GM19328 (cell line): ENCODE measurements at regions not wholly inside any gene's neighbourhood (a gene's known extent, or its start where the extent isn't known, plus 50 kb on each side); places are given as distances from the start of the nearest gene placed in this dataset.
"Not testable (repeated sequence)": the region's sequence is repeated elsewhere in the genome, so short reads cannot be mapped to it uniquely, and the experiment has no call there.

Experiments used
- ATAC-seq: cut with Tn5 transposase; IDR thresholded peaks from one replicate; pipeline ENCODE4 v1.9.1; 2021; ENCODE audit warnings: mild to moderate bottlenecking, moderate library complexity; ENCODE audit not compliant: unreplicated experiment

- no peak for ATAC-seq
Observed at GRCh38 chr7:121503730-121504129, 107.6 kb upstream of the FAM3C start.

GRCh38 chr7:121503039-121503438 lies 106.9 kb upstream of the FAM3C start:
- ATAC-seq: no peak

- no peak for ATAC-seq
Observed at GRCh38 chr7:121501566-121501965, 105.5 kb upstream of the FAM3C start.

- no peak for ATAC-seq
Observed at GRCh38 chr7:121500360-121501058, 104.4 kb upstream of the FAM3C start.

DNA sequence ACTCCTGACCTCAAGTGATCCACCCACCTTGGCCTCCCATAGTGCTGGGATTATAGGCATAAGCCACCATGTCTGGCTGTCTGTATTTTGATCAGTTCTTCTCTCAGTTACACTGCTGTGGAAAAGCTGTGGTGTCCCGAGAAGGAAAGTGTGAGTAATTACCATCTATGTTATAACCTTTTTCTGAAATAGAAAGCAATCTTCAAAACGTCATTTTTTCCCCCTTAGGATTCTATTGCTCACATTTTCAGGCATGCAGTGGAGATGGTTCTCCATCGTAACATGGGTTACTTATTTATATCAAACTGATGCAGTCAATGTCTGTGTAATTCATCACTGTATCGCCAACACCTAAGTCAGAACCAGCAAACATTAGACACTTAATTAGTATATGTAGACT lies 103.5 kb upstream of the FAM3C start:
- no peak for ATAC-seq

GRCh38 chr7:121498816-121499215 lies 102.7 kb upstream of the FAM3C start:
- no peak for ATAC-seq

GRCh38 chr7:121497545-121497944 lies 101.4 kb upstream of the FAM3C start:
- not testable (repeated sequence) for ATAC-seq

GRCh38 chr7:121494516-121494915 lies 98.4 kb upstream of the FAM3C start:
- no peak for ATAC-seq

DNA sequence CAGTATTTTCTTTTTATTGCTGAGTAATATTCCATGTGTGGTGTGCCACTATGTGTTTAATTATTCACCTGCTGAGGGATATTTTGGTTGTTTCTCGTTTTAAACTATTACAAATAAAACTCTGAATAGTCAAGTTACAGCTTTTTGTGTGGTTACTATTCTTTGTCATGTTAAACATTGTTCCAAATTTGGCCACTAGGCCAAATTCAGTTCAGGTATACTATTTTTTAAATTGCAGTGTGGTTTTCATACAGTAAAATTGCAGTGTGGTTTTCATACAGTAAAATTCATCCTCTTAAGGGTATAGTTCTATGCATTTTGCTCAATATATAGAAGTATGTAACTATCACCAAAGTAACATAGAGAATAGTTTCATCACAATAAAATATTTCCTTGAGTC lies 97.4 kb upstream of the FAM3C start:
- no peak for ATAC-seq

DNA sequence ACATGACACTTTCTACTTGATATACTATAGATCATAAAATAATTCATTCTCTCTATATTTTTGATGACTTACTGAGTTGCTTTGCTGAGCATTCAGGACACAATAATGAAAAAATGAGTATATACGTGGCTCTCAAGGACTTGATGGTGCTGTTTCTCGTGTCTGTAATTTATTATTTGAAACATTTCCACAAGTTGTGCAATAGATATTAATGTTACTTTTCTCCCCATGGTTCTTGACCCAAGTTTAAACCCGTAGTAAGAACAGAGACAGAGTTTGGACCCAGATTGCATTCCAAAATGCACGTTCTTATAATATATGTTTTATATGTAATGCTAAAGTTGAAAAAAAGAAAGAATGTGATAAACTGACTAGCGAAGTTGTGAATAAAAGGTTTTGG lies 94.2 kb upstream of the FAM3C start:
- ATAC-seq: no peak

DNA sequence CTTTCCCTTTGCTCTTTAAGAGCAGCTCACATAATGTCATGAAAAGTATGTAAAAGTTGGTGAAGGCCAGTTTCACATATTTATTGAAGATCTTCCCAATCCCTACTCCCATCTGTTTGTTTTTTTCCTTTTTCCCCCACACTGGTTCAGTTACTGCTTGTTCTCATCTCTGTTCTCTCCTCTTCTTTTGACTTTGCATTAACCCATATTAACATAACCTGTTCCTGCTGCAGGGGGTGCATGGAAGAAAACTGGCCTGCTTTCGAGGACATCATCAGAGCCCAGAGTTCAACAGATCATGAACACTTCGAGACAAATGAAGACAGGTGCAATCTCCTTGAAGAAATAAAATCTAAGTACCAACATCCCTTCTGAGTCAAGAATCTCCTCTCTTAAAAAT lies 93.3 kb upstream of the FAM3C start:
- ATAC-seq: no peak

GRCh38 chr7:121488111-121488650 lies 92.1 kb upstream of the FAM3C start:
- no peak for ATAC-seq

GRCh38 chr7:121486590-121486989 lies 90.5 kb upstream of the FAM3C start:
- ATAC-seq: no peak

DNA sequence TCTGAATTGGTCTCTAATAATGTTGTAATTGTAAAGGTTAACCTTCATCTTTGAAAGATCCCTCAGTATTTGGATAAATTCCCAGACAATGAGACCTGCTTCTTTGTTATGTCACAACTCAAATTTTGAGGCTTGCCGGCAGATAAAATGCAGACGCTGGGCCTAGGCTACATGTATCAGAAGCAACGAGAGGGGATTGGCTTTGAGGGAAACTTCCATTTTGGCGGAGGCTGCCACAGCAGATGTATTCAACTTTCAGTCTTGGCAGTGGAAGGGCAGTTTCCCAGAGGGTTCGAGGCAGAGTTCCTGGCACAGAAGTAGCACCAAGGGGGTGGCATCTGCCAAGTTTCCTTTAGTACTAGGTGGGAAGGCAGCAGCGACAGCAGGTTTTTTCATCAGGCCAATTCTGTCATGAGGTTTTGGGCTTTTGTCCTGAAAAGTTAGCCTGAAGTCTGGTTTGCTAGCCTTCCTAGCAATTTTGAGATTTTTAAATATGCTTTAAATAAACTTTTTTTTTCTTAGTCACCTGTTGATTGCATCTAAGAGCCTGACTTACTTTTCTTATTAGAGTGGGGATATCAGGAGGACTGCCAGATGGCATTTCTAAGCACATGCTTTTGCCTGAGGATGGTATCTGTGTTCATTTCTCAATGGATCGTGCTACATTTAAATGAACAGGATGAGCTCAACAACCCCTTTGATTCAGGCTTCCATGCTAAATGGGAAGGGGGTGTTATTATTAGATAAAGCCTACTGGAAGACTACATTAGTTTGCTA lies 89.5 kb upstream of the FAM3C start:
- ATAC-seq: no peak

GRCh38 chr7:121484089-121484763 lies 88.1 kb upstream of the FAM3C start:
- ATAC-seq: no peak

DNA sequence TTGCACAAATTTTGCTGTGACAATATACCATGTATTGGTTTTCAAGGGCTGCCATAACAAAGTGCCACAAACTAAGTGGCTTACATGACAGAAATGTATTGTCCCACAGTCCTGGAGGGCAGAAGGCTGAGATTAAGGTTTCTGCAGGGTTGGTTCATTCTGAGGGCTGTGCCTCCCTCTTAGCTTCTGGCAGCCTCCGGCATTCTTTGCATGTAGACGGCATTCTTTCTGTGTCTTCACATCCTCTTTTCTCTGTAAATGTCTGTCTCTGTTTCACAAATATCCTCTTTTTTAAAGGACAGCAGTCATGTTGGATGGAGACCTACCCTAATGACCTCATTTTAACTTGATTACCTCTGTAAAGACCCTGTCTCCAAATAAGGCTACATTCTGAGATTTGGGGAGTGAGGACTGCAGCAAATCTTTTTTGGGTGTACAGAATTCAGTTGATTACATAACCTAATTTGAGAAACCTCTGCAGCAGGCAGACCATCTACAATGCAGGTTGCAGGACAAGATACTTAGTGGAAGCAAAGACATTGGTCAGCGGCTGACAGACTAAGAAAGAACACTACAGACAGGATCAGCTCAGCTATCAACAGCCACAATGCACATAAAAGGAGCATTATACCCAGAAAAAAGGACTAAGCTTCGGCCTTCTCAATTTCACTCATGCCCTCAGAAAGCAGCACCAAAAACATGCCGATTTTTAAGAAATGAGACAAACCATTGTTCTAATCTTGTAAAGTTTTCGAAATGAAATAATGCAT lies 84.6 kb upstream of the FAM3C start:
- no peak for ATAC-seq

- ATAC-seq: no peak
Observed at GRCh38 chr7:121480058-121480457, 84.0 kb upstream of the FAM3C start.

GRCh38 chr7:121479466-121479865 lies 83.4 kb upstream of the FAM3C start:
- ATAC-seq: no peak

DNA sequence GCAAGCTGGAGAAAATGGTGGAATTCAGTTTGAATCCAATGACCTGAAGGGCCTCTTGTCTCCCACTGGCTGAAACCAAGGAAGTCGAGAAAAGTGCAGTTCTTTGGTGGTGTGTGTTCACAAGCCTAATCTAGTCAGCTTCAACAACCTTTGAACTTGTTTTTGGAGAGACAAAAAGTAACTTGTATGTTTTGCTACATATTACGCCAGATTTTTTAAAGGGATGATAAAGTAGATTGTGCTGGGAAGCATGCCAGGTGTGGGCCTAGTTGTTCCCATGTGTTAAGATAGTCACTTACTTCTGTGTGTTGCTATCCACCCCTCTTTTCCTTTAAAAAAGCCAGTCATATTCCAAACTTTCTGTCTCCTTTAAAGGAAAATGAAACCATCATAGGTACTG lies 79.7 kb upstream of the FAM3C start:
- ATAC-seq: no peak

DNA sequence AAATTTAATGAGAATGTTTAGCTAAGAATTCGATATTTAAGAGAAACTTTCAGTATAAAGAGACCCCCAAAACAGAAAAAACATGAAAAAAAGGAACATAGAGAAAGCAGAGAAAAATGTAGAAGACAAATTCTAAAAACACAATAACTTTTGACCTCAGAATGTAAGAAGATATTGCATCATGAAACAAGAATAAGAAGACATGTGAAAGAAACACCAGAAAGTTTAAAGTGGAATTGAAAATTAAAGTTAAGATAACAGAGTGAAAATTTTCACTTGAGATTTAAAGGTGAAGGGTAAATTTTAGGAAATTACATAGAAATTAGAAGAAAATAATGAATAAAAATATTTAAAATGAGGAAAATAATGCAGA lies 78.2 kb upstream of the FAM3C start:
- no peak for ATAC-seq
